ENCODE measurements at regions not wholly inside any gene's neighbourhood (a gene's known extent, or its start where the extent isn't known, plus 50 kb on each side); places are given as distances from the start of the nearest gene placed in this dataset.

GRCh38 chr5:3190930-3191329 lies 404.7 kb upstream of the IRX1 start:
- WGBS (ENCODE audit: insufficient coverage, insufficient read length) = no CpG with 5 or more reads among the region's 10 CpGs

GRCh38 chr5:3190433-3190832 lies 405.2 kb upstream of the IRX1 start:
- Histone ChIP-seq H3K27me3 (ENCODE audit: control insufficient read depth, insufficient read depth, low read length) (no peaks in the 10 kb centered on the region), H3K36me3 (ENCODE audit: control insufficient read depth, insufficient read depth, low read length) (no peaks in the 10 kb centered on the region), H3K27ac (ENCODE audit: low read length) (no peak overlapping the region), H3K4me1 (ENCODE audit: control insufficient read depth, insufficient read depth, low read length) (peaks cover 5% of the 10 kb centered on the region), H3K4me3 (ENCODE audit: low read length) (no peak overlapping the region), H3K9me3 (ENCODE audit: control insufficient read depth, insufficient read depth, low read length) (no peaks in the 10 kb centered on the region)
- no CpG with 5 or more reads among the region's 1 CpG for WGBS (ENCODE audit: insufficient coverage, insufficient read length)
- no peak for DNase-seq (ENCODE audit: low read depth, low spot score)

More at GRCh38 chr5:3190930-3191329, 404.7 kb upstream of the IRX1 start:
- no peaks in the 10 kb centered on the region for H3K27me3 ChIP-seq (ENCODE audit: control insufficient read depth, insufficient read depth, low read length)
- no peak for DNase-seq (ENCODE audit: low read depth, low spot score)
- no peak overlapping the region for H3K27ac ChIP-seq (ENCODE audit: low read length)
- peaks cover 3% of the 10 kb centered on the region for H3K4me1 ChIP-seq (ENCODE audit: control insufficient read depth, insufficient read depth, low read length)
- H3K36me3 ChIP-seq (ENCODE audit: control insufficient read depth, insufficient read depth, low read length) = no peaks in the 10 kb centered on the region
- no peaks in the 10 kb centered on the region for H3K9me3 ChIP-seq (ENCODE audit: control insufficient read depth, insufficient read depth, low read length)
- H3K4me3 ChIP-seq (ENCODE audit: low read length) = no peak overlapping the region

DNA sequence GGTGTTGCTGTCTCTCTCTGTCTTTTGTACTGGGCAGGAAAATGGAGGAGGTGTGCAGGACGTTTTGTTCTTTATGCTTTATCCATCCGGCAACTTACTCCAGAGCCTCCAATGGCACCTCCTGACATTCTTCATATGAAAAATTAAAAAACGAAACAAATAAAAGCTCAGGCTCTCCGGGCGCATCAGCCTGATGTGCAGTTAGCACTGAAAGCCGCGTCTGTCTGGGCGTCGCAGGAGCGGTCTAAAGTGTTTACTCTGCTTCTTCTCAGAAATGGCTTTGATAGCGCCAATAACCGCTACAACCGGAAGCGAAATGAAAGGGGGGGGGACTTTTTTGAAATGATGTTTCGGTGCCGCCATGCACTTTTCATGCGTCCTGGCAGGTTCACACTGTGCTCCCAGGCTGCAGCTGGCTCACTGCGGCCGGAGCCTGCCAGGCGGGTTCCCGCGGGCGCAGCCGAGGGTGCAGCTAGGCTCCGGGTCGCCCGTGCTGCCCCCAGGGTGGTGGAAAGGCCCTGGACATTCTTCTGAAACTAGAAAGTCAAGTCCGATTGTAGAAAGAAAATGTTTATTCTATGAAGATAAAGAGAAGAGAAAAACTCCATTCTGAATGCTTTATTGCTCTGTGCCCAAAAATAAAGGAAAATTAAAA lies 407.7 kb upstream of the IRX1 start:
- no peak for DNase-seq (ENCODE audit: low read depth, low spot score)
- WGBS (ENCODE audit: insufficient coverage, insufficient read length) = no CpG with 5 or more reads among the region's 28 CpGs
- no peaks in the 10 kb centered on the region for H3K27me3 ChIP-seq (ENCODE audit: control insufficient read depth, insufficient read depth, low read length)
- H3K4me1 ChIP-seq (ENCODE audit: control insufficient read depth, insufficient read depth, low read length) = peaks cover 2% of the 10 kb centered on the region; the same call in 1 of the 2 replicates
- no peaks in the 10 kb centered on the region for H3K36me3 ChIP-seq (ENCODE audit: control insufficient read depth, insufficient read depth, low read length)
- no peaks in the 10 kb centered on the region for H3K9me3 ChIP-seq (ENCODE audit: control insufficient read depth, insufficient read depth, low read length)
- H3K4me3 ChIP-seq (ENCODE audit: low read length) = no peak overlapping the region
- no peak overlapping the region for H3K27ac ChIP-seq (ENCODE audit: low read length)

- Histone ChIP-seq H3K4me3 (ENCODE audit: low read length) (no peak overlapping the region), H3K27me3 (ENCODE audit: control insufficient read depth, insufficient read depth, low read length) (no peaks in the 10 kb centered on the region), H3K9me3 (ENCODE audit: control insufficient read depth, insufficient read depth, low read length) (no peaks in the 10 kb centered on the region), H3K4me1 (ENCODE audit: control insufficient read depth, insufficient read depth, low read length) (peaks cover 2% of the 10 kb centered on the region; the same call in 1 of the 2 replicates), H3K27ac (ENCODE audit: low read length) (no peak overlapping the region), H3K36me3 (ENCODE audit: control insufficient read depth, insufficient read depth, low read length) (no peaks in the 10 kb centered on the region)
- no CpG with 5 or more reads among the region's 12 CpGs for WGBS (ENCODE audit: insufficient coverage, insufficient read length)
- no peak for DNase-seq (ENCODE audit: low read depth, low spot score)
These were observed 408.8 kb upstream of the IRX1 start for GRCh38 chr5:3186736-3187405.

- Histone ChIP-seq H3K27me3 (ENCODE audit: control insufficient read depth, insufficient read depth, low read length) (no peaks in the 10 kb centered on the region), H3K4me3 (ENCODE audit: low read length) (no peak overlapping the region), H3K4me1 (ENCODE audit: control insufficient read depth, insufficient read depth, low read length) (peaks cover 2% of the 10 kb centered on the region; the same call in 1 of the 2 replicates), H3K36me3 (ENCODE audit: control insufficient read depth, insufficient read depth, low read length) (no peaks in the 10 kb centered on the region), H3K9me3 (ENCODE audit: control insufficient read depth, insufficient read depth, low read length) (no peaks in the 10 kb centered on the region), H3K27ac (ENCODE audit: low read length) (no peak overlapping the region)
- no peak for DNase-seq (ENCODE audit: low read depth, low spot score)
- no CpG with 5 or more reads among the region's 7 CpGs for WGBS (ENCODE audit: insufficient coverage, insufficient read length)
These were observed 409.5 kb upstream of the IRX1 start for GRCh38 chr5:3186156-3186555.

DNA sequence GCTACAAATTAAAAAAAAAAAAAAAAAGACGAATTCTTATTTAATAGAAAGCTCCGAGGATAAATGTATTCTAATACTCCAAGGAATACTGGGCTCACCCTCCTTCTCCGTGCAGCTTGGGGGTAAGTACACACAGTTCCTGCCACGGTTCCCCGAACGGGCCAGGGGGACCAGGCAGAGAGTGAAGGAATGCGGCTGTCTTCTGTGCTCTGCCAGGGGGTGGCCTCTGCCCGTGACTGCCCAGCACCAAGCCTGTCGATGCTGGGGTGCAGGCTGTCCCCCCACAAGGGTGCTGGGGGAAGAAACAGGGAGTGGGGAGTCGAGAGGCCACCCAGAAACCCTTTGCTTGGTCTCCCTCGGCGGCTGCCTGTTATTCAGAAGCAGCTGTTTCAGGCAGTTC lies 410.1 kb upstream of the IRX1 start:
- Histone ChIP-seq H3K9me3 (ENCODE audit: control insufficient read depth, insufficient read depth, low read length) (no peaks in the 10 kb centered on the region), H3K4me1 (ENCODE audit: control insufficient read depth, insufficient read depth, low read length) (peaks cover 2% of the 10 kb centered on the region), H3K36me3 (ENCODE audit: control insufficient read depth, insufficient read depth, low read length) (no peaks in the 10 kb centered on the region), H3K27ac (ENCODE audit: low read length) (no peak overlapping the region), H3K4me3 (ENCODE audit: low read length) (no peak overlapping the region), H3K27me3 (ENCODE audit: control insufficient read depth, insufficient read depth, low read length) (no peaks in the 10 kb centered on the region)
- WGBS (ENCODE audit: insufficient coverage, insufficient read length) = no CpG with 5 or more reads among the region's 12 CpGs
- no peak for DNase-seq (ENCODE audit: low read depth, low spot score)

DNA sequence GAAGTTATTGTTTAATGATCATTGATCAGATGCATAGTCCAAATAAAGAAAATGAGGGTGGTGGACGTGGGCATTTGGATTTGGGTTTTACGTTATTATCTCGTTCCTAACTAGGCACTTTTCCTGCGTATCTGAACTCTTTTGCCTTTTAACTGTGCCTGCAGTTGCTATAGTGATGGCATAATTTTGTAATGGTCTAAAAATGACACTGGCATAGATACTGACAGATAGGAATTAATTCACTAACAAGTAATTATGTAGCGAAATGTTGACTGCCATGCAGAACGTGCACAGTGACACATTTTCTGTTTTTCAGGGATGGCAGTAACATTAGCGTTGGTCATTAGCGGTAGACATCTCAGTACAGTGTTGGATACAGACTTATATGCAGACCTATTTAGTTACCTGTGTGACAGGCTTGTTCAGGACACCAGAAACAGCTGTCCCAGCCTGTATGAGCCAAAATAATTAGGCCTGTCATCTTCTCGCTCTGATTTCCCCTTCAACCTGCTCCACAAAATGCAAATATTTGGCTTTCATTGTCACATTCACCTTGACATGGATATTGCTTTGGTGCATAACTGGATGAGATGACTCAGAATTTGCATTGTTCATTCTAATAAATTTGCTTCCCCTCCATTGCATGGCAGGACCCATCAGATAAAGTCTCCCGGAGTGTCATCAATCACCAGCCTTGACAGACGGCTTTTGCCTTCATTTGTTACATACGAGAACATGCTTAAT lies 413.3 kb upstream of the IRX1 start:
- Histone ChIP-seq H3K36me3 (ENCODE audit: control insufficient read depth, insufficient read depth, low read length) (no peaks in the 10 kb centered on the region), H3K9me3 (ENCODE audit: control insufficient read depth, insufficient read depth, low read length) (no peaks in the 10 kb centered on the region), H3K4me3 (ENCODE audit: low read length) (no peak overlapping the region), H3K27ac (ENCODE audit: low read length) (no peak overlapping the region), H3K4me1 (ENCODE audit: control insufficient read depth, insufficient read depth, low read length) (peaks cover 4% of the 10 kb centered on the region), H3K27me3 (ENCODE audit: control insufficient read depth, insufficient read depth, low read length) (no peaks in the 10 kb centered on the region)
- no peak for DNase-seq (ENCODE audit: low read depth, low spot score)
- WGBS (ENCODE audit: insufficient coverage, insufficient read length) = no CpG with 5 or more reads among the region's 12 CpGs

DNA sequence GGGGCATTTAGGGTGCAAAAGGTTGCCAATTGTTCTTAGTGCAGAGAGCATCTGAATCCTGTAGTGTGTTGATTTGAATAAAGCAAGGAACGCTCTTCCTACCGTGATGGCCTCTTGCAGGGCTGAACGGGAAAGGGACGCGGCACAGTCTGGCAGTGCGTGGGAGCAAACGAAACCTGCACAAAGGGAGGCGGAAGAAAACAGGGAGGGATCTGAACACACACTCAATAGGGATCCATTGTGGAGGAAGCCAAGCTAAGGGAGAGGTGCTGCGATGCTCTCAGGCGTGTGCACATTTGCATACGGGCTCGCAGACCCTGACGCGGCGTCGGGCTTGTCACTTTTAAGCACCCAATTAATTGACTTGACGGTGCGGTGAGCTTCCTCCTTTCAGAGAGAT lies 414.0 kb upstream of the IRX1 start:
- H3K27me3 ChIP-seq (ENCODE audit: control insufficient read depth, insufficient read depth, low read length) = no peaks in the 10 kb centered on the region
- no peak for DNase-seq (ENCODE audit: low read depth, low spot score)
- no peaks in the 10 kb centered on the region for H3K36me3 ChIP-seq (ENCODE audit: control insufficient read depth, insufficient read depth, low read length)
- no peaks in the 10 kb centered on the region for H3K9me3 ChIP-seq (ENCODE audit: control insufficient read depth, insufficient read depth, low read length)
- H3K4me1 ChIP-seq (ENCODE audit: control insufficient read depth, insufficient read depth, low read length) = peaks cover 4% of the 10 kb centered on the region
- no peak overlapping the region for H3K4me3 ChIP-seq (ENCODE audit: low read length)
- WGBS (ENCODE audit: insufficient coverage, insufficient read length) = no CpG with 5 or more reads among the region's 18 CpGs
- no peak overlapping the region for H3K27ac ChIP-seq (ENCODE audit: low read length)

- no peak for DNase-seq (ENCODE audit: low read depth, low spot score)
- no CpG with 5 or more reads among the region's 20 CpGs for WGBS (ENCODE audit: insufficient coverage, insufficient read length)
- peaks cover 4% of the 10 kb centered on the region for H3K4me1 ChIP-seq (ENCODE audit: control insufficient read depth, insufficient read depth, low read length)
- no peaks in the 10 kb centered on the region for H3K27me3 ChIP-seq (ENCODE audit: control insufficient read depth, insufficient read depth, low read length)
- no peaks in the 10 kb centered on the region for H3K36me3 ChIP-seq (ENCODE audit: control insufficient read depth, insufficient read depth, low read length)
- H3K9me3 ChIP-seq (ENCODE audit: control insufficient read depth, insufficient read depth, low read length) = no peaks in the 10 kb centered on the region
- no peak overlapping the region for H3K4me3 ChIP-seq (ENCODE audit: low read length)
- no peak overlapping the region for H3K27ac ChIP-seq (ENCODE audit: low read length)
These were observed 415.0 kb upstream of the IRX1 start for GRCh38 chr5:3180636-3181035.

GRCh38 chr5:3179220-3179619 lies 416.4 kb upstream of the IRX1 start:
- peaks cover 2% of the 10 kb centered on the region; the same call in 1 of the 2 replicates for H3K4me1 ChIP-seq (ENCODE audit: control insufficient read depth, insufficient read depth, low read length)
- no peak overlapping the region for H3K4me3 ChIP-seq (ENCODE audit: low read length)
- H3K27me3 ChIP-seq (ENCODE audit: control insufficient read depth, insufficient read depth, low read length) = no peaks in the 10 kb centered on the region
- no peaks in the 10 kb centered on the region for H3K9me3 ChIP-seq (ENCODE audit: control insufficient read depth, insufficient read depth, low read length)
- no peak for DNase-seq (ENCODE audit: low read depth, low spot score)
- WGBS (ENCODE audit: insufficient coverage, insufficient read length) = no CpG with 5 or more reads among the region's 5 CpGs
- no peak overlapping the region for H3K27ac ChIP-seq (ENCODE audit: low read length)
- H3K36me3 ChIP-seq (ENCODE audit: control insufficient read depth, insufficient read depth, low read length) = no peaks in the 10 kb centered on the region

Data from iPS DF 6.9 (cell line).